B cell (primary cell): ENCODE measurements at regions not wholly inside any gene's neighbourhood (a gene's known extent, or its start where the extent isn't known, plus 50 kb on each side); places are given as distances from the start of the nearest gene placed in this dataset.

Experiments used
- ATAC-seq: fragments of 200-7000 bp; cut with Tn5 transposase; one replicate; pipeline ENCODE4 v1.10.0; 2021; ENCODE audit warnings: low read depth, mild to moderate bottlenecking, moderate number of reproducible peaks, moderate library complexity
- CTCF ChIA-PET: fragments of 350-600 bp; sonication (Branson Sonifier 250); formaldehyde crosslinking; loops from one replicate; lab custom pipeline; 2021; ENCODE audit warnings: antibody characterized with exemption, inconsistent platforms; lab: Charles Lee
- POLR2A ChIA-PET: fragments of 350-600 bp; sonication (Branson Sonifier 250); formaldehyde crosslinking; loops from one replicate; lab custom pipeline; 2021; ENCODE audit warnings: antibody characterized with exemption; lab: Charles Lee
- DNase-seq: peaks from one replicate; pipeline ENCODE4 v3.0.0; 2013
- H2AFZ ChIP-seq: 2 replicates; pipeline ENCODE4 v1.6.1; 2012; ENCODE audit warnings: mild to moderate bottlenecking, low read depth, low read length; ENCODE audit not compliant: insufficient read depth, poor library complexity, severe bottlenecking
- H3K27ac ChIP-seq, 2 donors: 1 replicate in 1 of 2; 2 replicates in 1 of 2; pipeline ENCODE4 v1.5.1; 2012 to 2013; ENCODE audit warnings: low read length in 2 of 2, mild to moderate bottlenecking in 2 of 2, moderate library complexity in 1 of 2
- H3K27me3 ChIP-seq, 4 experiments: fragments of 200-600 bp in 1 of 4; sonication (generic) in 1 of 4; replicated peaks in 1 of 4; 1 replicate in 2 of 4; 2 replicates in 2 of 4; pipeline versions ENCODE4 v1.6.1 to v1.7.0; 2013 to 2016; ENCODE audit warnings: low read length in 3 of 4, mild to moderate bottlenecking in 2 of 4, mixed read lengths in 1 of 4, moderate library complexity in 1 of 4; ENCODE audit not compliant: insufficient read depth in 4 of 4, control insufficient read depth in 3 of 4; ENCODE audit errors: control extremely low read depth in 1 of 4
- H3K36me3 ChIP-seq, 2 experiments: replicated peaks in 1 of 2; 1 replicate in 1 of 2; 2 replicates in 1 of 2; pipeline versions ENCODE4 v1.6.1 to v1.7.1; 2013; ENCODE audit warnings: low read length in 1 of 2; ENCODE audit not compliant: insufficient read depth in 2 of 2, control insufficient read depth in 1 of 2; ENCODE audit errors: control extremely low read depth in 1 of 2, extremely low read depth in 1 of 2
- H3K4me1 ChIP-seq, 2 donors: fragments of 200-600 bp in 1 of 2; sonication (generic) in 1 of 2; 1 replicate in 1 of 2; 2 replicates in 1 of 2; pipeline versions ENCODE4 v1.5.1 to v1.6.1; 2013 to 2017; ENCODE audit warnings: low read length in 2 of 2; ENCODE audit not compliant: control insufficient read depth in 2 of 2, insufficient read depth in 2 of 2
- H3K4me2 ChIP-seq: replicated peaks from 2 replicates; pipeline ENCODE3; 2012; ENCODE audit warnings: mild to moderate bottlenecking, low read depth, low read length; ENCODE audit not compliant: poor library complexity, severe bottlenecking
- H3K4me3 ChIP-seq, 5 experiments: fragments of 200-600 bp in 1 of 5; sonication (generic) in 1 of 5; 1 replicate in 3 of 5; 2 replicates in 2 of 5; pipeline versions ENCODE4 v1.5.1 to v1.7.0; 2011 to 2016; ENCODE audit warnings: low read length in 4 of 5, mild to moderate bottlenecking in 4 of 5, low read depth in 2 of 5, control low read depth in 1 of 5, moderate library complexity in 1 of 5; ENCODE audit not compliant: insufficient read depth in 1 of 5; ENCODE audit errors: control extremely low read depth in 1 of 5, extremely low read depth in 1 of 5
- H3K79me2 ChIP-seq: fragments of 200-600 bp; sonication (generic); one replicate; pipeline ENCODE4 v1.6.0; 2016; ENCODE audit warnings: low read length; ENCODE audit not compliant: control insufficient read depth, insufficient read depth
- H3K9ac ChIP-seq: fragments of 200-600 bp; sonication (generic); 2 replicates; pipeline ENCODE4 v1.6.1; 2017; ENCODE audit warnings: mild to moderate bottlenecking, low read length, moderate library complexity
- H3K9me3 ChIP-seq, 3 donors: one replicate each; pipeline versions ENCODE4 v1.6.1 to v1.7.1; 2013; ENCODE audit warnings: low read length in 2 of 3; ENCODE audit not compliant: control insufficient read depth in 2 of 3, insufficient read depth in 1 of 3; ENCODE audit errors: control extremely low read depth in 1 of 3
- H4K20me1 ChIP-seq: 2 replicates; pipeline ENCODE4 v1.6.0; 2012; ENCODE audit warnings: mild to moderate bottlenecking, low read length; ENCODE audit not compliant: insufficient read depth, control insufficient read depth, poor library complexity, severe bottlenecking
- H3K27ac Mint-ChIP-seq: one replicate; pipeline ENCODE4 v1.8.0; 2021; ENCODE audit warnings: mixed read lengths
- H3K27me3 Mint-ChIP-seq: one replicate; pipeline ENCODE4 v1.8.0; 2021; ENCODE audit warnings: mixed read lengths
- H3K4me1 Mint-ChIP-seq: one replicate; pipeline ENCODE4 v1.8.0; 2021; ENCODE audit warnings: mixed read lengths
- H3K4me3 Mint-ChIP-seq: one replicate; pipeline ENCODE4 v1.8.0; 2021; ENCODE audit warnings: mixed read lengths
- H3K9me3 Mint-ChIP-seq: one replicate; pipeline ENCODE4 v1.8.0; 2022; ENCODE audit warnings: mixed read lengths; ENCODE audit not compliant: insufficient read depth
- CTCF ChIP-seq: fragments of 200-600 bp; IDR thresholded peaks from one replicate; pipeline ENCODE4 v1.8.0; 2022; ENCODE audit warnings: antibody characterized with exemption, mild to moderate bottlenecking
- EZH2 ChIP-seq: IDR thresholded peaks from 2 replicates; pipeline ENCODE4 v1.6.1; 2012; ENCODE audit warnings: borderline replicate concordance, low read depth, mild to moderate bottlenecking, moderate library complexity, low read length; ENCODE audit not compliant: insufficient read depth, poor library complexity, severe bottlenecking
- WGBS: methylation state at CpG from one replicate; pipeline ENCODE4 v1.1.5; 2013; ENCODE audit warnings: missing lambda C conversion rate; ENCODE audit not compliant: insufficient coverage; 5-methylcytosine and 5-hydroxymethylcytosine counted together
- intact Hi-C: fragments of 100-400 bp; cut with micrococcal nuclease; formaldehyde crosslinking; loops from one replicate; pipeline ENCODE4 v1.10.0; 2022

DNA sequence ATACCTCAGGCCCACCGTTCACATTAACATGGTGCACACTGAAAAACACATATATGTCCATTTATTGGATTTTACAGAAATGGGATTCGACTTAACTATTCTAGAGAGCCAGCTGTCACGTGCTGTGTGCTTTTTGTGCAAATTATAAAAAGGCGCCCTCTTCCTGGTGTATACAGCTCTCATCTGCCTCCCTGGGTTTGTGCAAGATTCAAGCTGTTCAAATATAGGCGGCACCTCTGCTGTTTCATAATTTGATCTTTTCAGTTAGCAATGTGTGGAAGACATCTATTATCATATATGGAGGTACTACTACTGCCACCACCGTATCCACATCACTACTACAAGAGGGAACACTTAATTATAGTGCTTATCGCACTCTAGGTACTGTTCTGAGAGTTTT, 187.6 kb downstream of the EBLN2 start:
- Histone ChIP-seq H3K4me2 (no peak overlapping the region), H4K20me1 (no peaks in the 10 kb centered on the region), H3K4me1 (no peaks in the 10 kb centered on the region), H3K9ac (no peak overlapping the region), H3K79me2 (no peaks in the 10 kb centered on the region), H3K9me3 (no peaks in the 10 kb centered on the region), H3K36me3 (no peaks in the 10 kb centered on the region), H2AFZ (no peak overlapping the region), H3K27ac (no peak overlapping the region), H3K27me3 (no peaks in the 10 kb centered on the region), H3K4me3 (no peak overlapping the region)
- WGBS: 97% methylated on average over 3 of the region's 7 CpGs
- Mint-ChIP-seq H3K4me1 (no peaks in the 10 kb centered on the region), H3K27ac (no peak overlapping the region), H3K9me3 (peaks cover 5% of the 10 kb centered on the region), H3K27me3 (peaks cover 6% of the 10 kb centered on the region), H3K4me3 (no peak overlapping the region)
- intact Hi-C loops: no loop called here
- DNase-seq (no peak), ATAC-seq (no peak)
- TF ChIP-seq EZH2: no peak
- TF ChIP-seq CTCF: no peak
- POLR2A ChIA-PET: no interaction called here
- CTCF ChIA-PET: no interaction called here

GRCh38 chr3:73254062-73254461, 192.6 kb downstream of the EBLN2 start:
- H3K4me2 ChIP-seq: no peak overlapping the region
- no peaks in the 10 kb centered on the region for H3K4me1 ChIP-seq
- peaks cover 23% of the 10 kb centered on the region for H3K27me3 Mint-ChIP-seq
- DNase-seq (no peak), ATAC-seq (no peak)
- H3K9ac ChIP-seq: no peak overlapping the region
- ChIA-PET CTCF (no interaction called here), POLR2A (no interaction called here)
- no peak overlapping the region for H3K4me3 ChIP-seq
- H2AFZ ChIP-seq: no peak overlapping the region
- no peak overlapping the region for H3K27ac ChIP-seq
- H3K4me3 Mint-ChIP-seq: no peak overlapping the region
- no peak for TF ChIP-seq CTCF
- no peak for TF ChIP-seq EZH2
- intact Hi-C loops: no loop called here
- 18% methylated on average over 4 of the region's 5 CpGs for WGBS
- H3K9me3 ChIP-seq: no peaks in the 10 kb centered on the region
- H3K79me2 ChIP-seq: no peaks in the 10 kb centered on the region
- H3K36me3 ChIP-seq: no peaks in the 10 kb centered on the region
- peaks cover 0 to 5% (median 0%) of the 10 kb centered on the region in 4 experiments for H3K27me3 ChIP-seq
- H4K20me1 ChIP-seq: no peaks in the 10 kb centered on the region
- no peaks in the 10 kb centered on the region for H3K4me1 Mint-ChIP-seq
- H3K27ac Mint-ChIP-seq: no peak overlapping the region
- no peaks in the 10 kb centered on the region for H3K9me3 Mint-ChIP-seq
